ENCODE measurements at regions not wholly inside any gene's neighbourhood (a gene's known extent, or its start where the extent isn't known, plus 50 kb on each side); places are given as distances from the start of the nearest gene placed in this dataset.
A peak's percentile ranks its signal among the peaks of the same experiment; 100 is the strongest.

- DNase-seq: no peak
Observed at GRCh38 chr3:8205881-8206280, 295.7 kb upstream of the LMCD1 start.

GRCh38 chr3:8206971-8207617 is 294.5 kb upstream of the LMCD1 start:
- no peak for DNase-seq

GRCh38 chr3:8210882-8211341 is 290.7 kb upstream of the LMCD1 start:
- DNase-seq: no peak

- DNase-seq: no peak
Observed at GRCh38 chr3:8212794-8213193, 288.8 kb upstream of the LMCD1 start.

- no peak for DNase-seq
Observed at GRCh38 chr3:8213286-8213685, 288.3 kb upstream of the LMCD1 start.

GRCh38 chr3:8215821-8216220 is 285.8 kb upstream of the LMCD1 start:
- no peak for DNase-seq

GRCh38 chr3:8218353-8218940 is 283.2 kb upstream of the LMCD1 start:
- no peak for DNase-seq

- no peak for DNase-seq
Observed at GRCh38 chr3:8220291-8220690, 281.3 kb upstream of the LMCD1 start.

- no peak for DNase-seq
Observed at GRCh38 chr3:8223766-8224165, 277.9 kb upstream of the LMCD1 start.

GRCh38 chr3:8224941-8225340 is 276.7 kb upstream of the LMCD1 start:
- DNase-seq: no peak

- DNase-seq: no peak
Observed at GRCh38 chr3:8233938-8234337, 267.7 kb upstream of the LMCD1 start.

- no peak for DNase-seq
Observed at GRCh38 chr3:8236264-8236663, 265.4 kb upstream of the LMCD1 start.

- DNase-seq: no peak
Observed at GRCh38 chr3:8237893-8238292, 263.7 kb upstream of the LMCD1 start.

GRCh38 chr3:8238432-8238831 is 263.2 kb upstream of the LMCD1 start:
- no peak for DNase-seq

- DNase-seq: no peak
Observed at GRCh38 chr3:8239095-8239494, 262.5 kb upstream of the LMCD1 start.

- DNase-seq: peak; percentile 36
Observed at GRCh38 chr3:8239718-8240695, 261.6 kb upstream of the LMCD1 start.

- no peak for DNase-seq
Observed at GRCh38 chr3:8246070-8246469, 255.6 kb upstream of the LMCD1 start.

- DNase-seq: no peak
Observed at GRCh38 chr3:8253201-8253600, 248.4 kb upstream of the LMCD1 start.

- DNase-seq: no peak
Observed at GRCh38 chr3:8254489-8254888, 247.1 kb upstream of the LMCD1 start.

- DNase-seq: no peak
Observed at GRCh38 chr3:8255725-8256124, 245.9 kb upstream of the LMCD1 start.

GRCh38 chr3:8256441-8257071 is 245.1 kb upstream of the LMCD1 start:
- no peak for DNase-seq

- no peak for DNase-seq
Observed at GRCh38 chr3:8261018-8261417, 240.6 kb upstream of the LMCD1 start.

- DNase-seq: no peak
Observed at GRCh38 chr3:8266730-8267131, 234.9 kb upstream of the LMCD1 start.
